Activated T-cell treated with anti-CD3 and anti-CD28 coated beads, Interleukin-2, amount 50 U/mL, for 24 hours (primary cell): ENCODE measurements at regions not wholly inside any gene's neighbourhood (a gene's known extent, or its start where the extent isn't known, plus 50 kb on each side); places are given as distances from the start of the nearest gene placed in this dataset.

ENCODE experiments used
- DNase-seq: peaks from one replicate; pipeline ENCODE4 v3.0.0-alpha.2; 2020
- H3K27ac Mint-ChIP-seq: 2 replicates; pipeline ENCODE4 v1.8.0; 2020; ENCODE audit warnings: mild to moderate bottlenecking, mixed read lengths
- H3K27me3 Mint-ChIP-seq: 2 replicates; pipeline ENCODE4 v1.8.0; 2020; ENCODE audit warnings: mixed read lengths
- H3K36me3 Mint-ChIP-seq: 2 replicates; pipeline ENCODE4 v1.8.0; 2020; ENCODE audit warnings: low read depth, mixed read lengths
- H3K4me1 Mint-ChIP-seq: 2 replicates; pipeline ENCODE4 v1.8.0; 2020; ENCODE audit warnings: low read depth, mixed read lengths
- H3K4me3 Mint-ChIP-seq: 2 replicates; pipeline ENCODE4 v1.8.0; 2020; ENCODE audit warnings: mild to moderate bottlenecking, moderate library complexity, mixed read lengths
- H3K9me3 Mint-ChIP-seq: 2 replicates; pipeline ENCODE4 v1.8.0; 2020; ENCODE audit warnings: mixed read lengths

GRCh38 chr4:34035225-34035624 lies 2209.1 kb downstream of the ARAP2 start:
- Mint-ChIP-seq H3K27me3 (no peaks in the 10 kb centered on the region), H3K4me1 (no peaks in the 10 kb centered on the region), H3K4me3 (no peak overlapping the region), H3K36me3 (no peaks in the 10 kb centered on the region), H3K27ac (no peak overlapping the region), H3K9me3 (peaks cover 5% of the 10 kb centered on the region)
- DNase-seq = no peak

GRCh38 chr4:34037280-34037679 lies 2207.0 kb downstream of the ARAP2 start:
- Mint-ChIP-seq H3K36me3 (no peaks in the 10 kb centered on the region), H3K4me3 (no peak overlapping the region), H3K4me1 (no peaks in the 10 kb centered on the region), H3K27ac (no peak overlapping the region), H3K27me3 (no peaks in the 10 kb centered on the region), H3K9me3 (peaks cover 8% of the 10 kb centered on the region)
- no peak for DNase-seq

- no peak for DNase-seq
- no peaks in the 10 kb centered on the region for H3K36me3 Mint-ChIP-seq
- no peaks in the 10 kb centered on the region for H3K27me3 Mint-ChIP-seq
- no peak overlapping the region for H3K4me3 Mint-ChIP-seq
- H3K27ac Mint-ChIP-seq = no peak overlapping the region
- H3K9me3 Mint-ChIP-seq = peaks cover 8% of the 10 kb centered on the region
- H3K4me1 Mint-ChIP-seq = no peaks in the 10 kb centered on the region
Observed at GRCh38 chr4:34039766-34040165, 2204.5 kb downstream of the ARAP2 start.

DNA sequence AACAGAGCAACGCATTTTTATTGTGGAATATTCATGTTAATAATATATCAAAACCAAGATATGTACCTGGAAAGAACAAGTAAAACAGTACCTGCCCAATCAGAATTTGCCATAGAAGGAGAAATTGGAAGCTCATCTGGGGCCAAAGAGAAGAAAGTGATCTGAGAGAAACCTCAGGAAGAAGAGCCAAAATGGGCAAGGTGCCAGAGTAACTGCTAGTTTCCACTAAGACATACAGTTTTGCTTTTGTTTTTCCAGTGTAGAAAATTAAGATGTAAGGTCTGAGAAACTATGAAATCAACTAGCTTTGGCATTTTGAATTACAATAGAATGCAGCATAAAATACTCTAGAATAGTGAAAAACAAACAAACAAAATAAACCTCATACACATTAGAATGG lies 2201.2 kb downstream of the ARAP2 start:
- H3K4me3 Mint-ChIP-seq = no peak overlapping the region
- H3K36me3 Mint-ChIP-seq = no peaks in the 10 kb centered on the region
- H3K9me3 Mint-ChIP-seq = peaks cover 14% of the 10 kb centered on the region

DNA sequence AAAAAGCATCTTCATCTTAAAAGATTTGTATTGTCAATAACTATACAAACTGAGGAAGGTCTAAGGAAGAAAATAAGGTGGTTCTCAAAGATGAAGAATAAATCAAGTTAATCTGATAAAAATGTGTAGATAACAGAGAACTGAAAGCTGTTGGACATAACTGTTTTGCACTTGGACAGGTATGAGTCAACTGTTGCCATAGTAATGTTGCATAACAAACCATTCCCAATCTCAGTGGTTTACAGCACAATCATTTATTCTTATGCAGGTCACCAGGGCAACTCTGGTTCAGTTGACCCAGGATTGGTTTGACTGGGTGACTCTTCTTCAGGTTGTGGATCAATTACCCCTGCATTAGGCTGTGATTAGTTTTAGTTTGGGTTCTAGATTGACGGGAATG lies 2197.7 kb downstream of the ARAP2 start:
- DNase-seq = no peak
- no peaks in the 10 kb centered on the region for H3K36me3 Mint-ChIP-seq
- no peaks in the 10 kb centered on the region for H3K27me3 Mint-ChIP-seq
- H3K27ac Mint-ChIP-seq = no peak overlapping the region
- no peak overlapping the region for H3K4me3 Mint-ChIP-seq
- H3K9me3 Mint-ChIP-seq = peaks cover 8% of the 10 kb centered on the region
- H3K4me1 Mint-ChIP-seq = no peaks in the 10 kb centered on the region

More for the DNA sequence above, 2201.2 kb downstream of the ARAP2 start:
- Mint-ChIP-seq H3K4me1 (no peaks in the 10 kb centered on the region), H3K27ac (no peak overlapping the region), H3K27me3 (no peaks in the 10 kb centered on the region)
- no peak for DNase-seq

- Mint-ChIP-seq H3K4me1 (no peaks in the 10 kb centered on the region), H3K9me3 (peaks cover 6% of the 10 kb centered on the region), H3K36me3 (no peaks in the 10 kb centered on the region), H3K27me3 (no peaks in the 10 kb centered on the region), H3K27ac (no peak overlapping the region), H3K4me3 (no peak overlapping the region)
- DNase-seq = no peak
Observed at GRCh38 chr4:34047363-34047762, 2197.0 kb downstream of the ARAP2 start.

- Mint-ChIP-seq H3K27me3 (no peaks in the 10 kb centered on the region), H3K27ac (no peak overlapping the region), H3K36me3 (no peaks in the 10 kb centered on the region), H3K9me3 (peaks cover 5% of the 10 kb centered on the region), H3K4me1 (no peaks in the 10 kb centered on the region), H3K4me3 (no peak overlapping the region)
- DNase-seq = no peak
Observed at GRCh38 chr4:34066126-34066525, 2178.2 kb downstream of the ARAP2 start.

GRCh38 chr4:34091451-34091850 lies 2152.9 kb downstream of the ARAP2 start:
- no peak for DNase-seq
- H3K9me3 Mint-ChIP-seq = peaks cover 5% of the 10 kb centered on the region
- no peak overlapping the region for H3K27ac Mint-ChIP-seq
- no peaks in the 10 kb centered on the region for H3K4me1 Mint-ChIP-seq
- H3K27me3 Mint-ChIP-seq = no peaks in the 10 kb centered on the region
- H3K4me3 Mint-ChIP-seq = no peak overlapping the region
- H3K36me3 Mint-ChIP-seq = no peaks in the 10 kb centered on the region

GRCh38 chr4:34094114-34094513 lies 2150.2 kb downstream of the ARAP2 start:
- no peak for DNase-seq
- H3K4me3 Mint-ChIP-seq = no peak overlapping the region
- peaks cover 7% of the 10 kb centered on the region for H3K9me3 Mint-ChIP-seq
- H3K36me3 Mint-ChIP-seq = no peaks in the 10 kb centered on the region
- H3K27ac Mint-ChIP-seq = no peak overlapping the region
- H3K4me1 Mint-ChIP-seq = no peaks in the 10 kb centered on the region
- H3K27me3 Mint-ChIP-seq = no peaks in the 10 kb centered on the region

GRCh38 chr4:34105311-34105710 lies 2139.0 kb downstream of the ARAP2 start:
- Mint-ChIP-seq H3K9me3 (peaks cover 3% of the 10 kb centered on the region), H3K27me3 (no peaks in the 10 kb centered on the region), H3K4me3 (no peak overlapping the region), H3K4me1 (no peaks in the 10 kb centered on the region), H3K36me3 (no peaks in the 10 kb centered on the region), H3K27ac (no peak overlapping the region)
- no peak for DNase-seq

DNA sequence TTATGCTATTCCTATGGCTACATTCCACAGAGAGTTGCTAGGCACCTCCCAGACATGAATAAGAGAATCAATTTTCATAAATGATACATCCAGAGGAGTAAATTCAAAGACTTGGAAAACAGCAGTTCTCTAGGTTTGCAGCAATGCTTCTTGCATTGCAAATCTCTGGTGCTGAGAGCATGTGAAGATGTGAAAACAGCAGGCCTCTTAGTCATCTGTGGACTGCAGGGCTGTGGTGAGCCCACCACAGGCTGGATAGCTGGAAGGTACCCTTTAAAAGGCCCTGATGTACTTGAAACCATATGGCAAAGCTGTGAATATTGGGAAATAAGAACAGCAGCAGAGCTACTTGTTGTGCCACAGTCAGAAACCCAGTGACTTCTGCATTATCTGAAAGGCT lies 2135.9 kb downstream of the ARAP2 start:
- Mint-ChIP-seq H3K27me3 (no peaks in the 10 kb centered on the region), H3K9me3 (peaks cover 2% of the 10 kb centered on the region), H3K4me1 (no peaks in the 10 kb centered on the region), H3K36me3 (no peaks in the 10 kb centered on the region), H3K4me3 (no peak overlapping the region), H3K27ac (no peak overlapping the region)
- DNase-seq = no peak

DNA sequence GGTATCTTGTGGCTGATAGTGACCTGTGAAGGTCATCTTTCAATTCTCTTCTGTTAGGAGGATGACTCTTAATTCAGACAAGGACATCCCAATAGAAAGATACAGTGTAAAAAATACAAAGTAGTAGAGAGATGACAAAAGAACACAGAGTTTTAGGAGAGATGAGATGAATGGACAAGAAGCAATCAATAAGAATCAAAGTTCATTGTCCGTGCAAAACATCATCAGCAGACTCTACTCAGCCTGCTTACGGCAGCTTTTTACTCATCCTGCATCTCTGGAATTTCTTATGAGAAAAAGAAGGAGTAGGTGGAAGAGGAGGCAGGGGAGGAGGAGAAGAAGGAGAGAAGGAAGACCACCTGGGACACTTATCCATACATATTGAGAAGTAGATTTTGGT lies 2131.7 kb downstream of the ARAP2 start:
- Mint-ChIP-seq H3K4me1 (no peaks in the 10 kb centered on the region), H3K36me3 (no peaks in the 10 kb centered on the region), H3K4me3 (no peak overlapping the region), H3K9me3 (peaks cover 5% of the 10 kb centered on the region), H3K27me3 (no peaks in the 10 kb centered on the region), H3K27ac (no peak overlapping the region)
- no peak for DNase-seq

- H3K27me3 Mint-ChIP-seq = no peaks in the 10 kb centered on the region
- H3K9me3 Mint-ChIP-seq = peaks cover 12% of the 10 kb centered on the region
Observed at GRCh38 chr4:34138385-34138784, 2105.9 kb downstream of the ARAP2 start.

DNA sequence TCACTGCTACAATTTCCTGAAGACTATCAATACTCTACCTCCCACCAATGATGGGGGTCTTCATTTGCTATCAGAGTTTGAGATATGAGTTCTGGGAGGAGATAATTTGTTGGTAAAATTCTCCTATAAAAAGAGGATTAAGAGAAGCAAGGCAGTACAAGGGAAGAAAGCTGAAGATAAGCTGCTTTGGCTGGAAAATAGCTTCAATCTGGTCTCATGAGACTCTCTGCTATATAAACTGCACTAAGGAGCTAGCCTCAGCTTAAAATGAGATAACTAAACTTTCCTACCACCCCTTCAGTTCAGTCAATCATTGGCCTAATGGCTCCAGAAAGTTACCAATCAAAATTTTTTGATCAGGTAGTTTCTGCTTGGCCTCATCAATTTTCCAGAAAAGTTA lies 2105.0 kb downstream of the ARAP2 start:
- no peak for DNase-seq
- H3K27me3 Mint-ChIP-seq = no peaks in the 10 kb centered on the region
- H3K27ac Mint-ChIP-seq = no peak overlapping the region
- H3K4me1 Mint-ChIP-seq = no peaks in the 10 kb centered on the region
- peaks cover 10% of the 10 kb centered on the region for H3K9me3 Mint-ChIP-seq
- H3K36me3 Mint-ChIP-seq = no peaks in the 10 kb centered on the region
- H3K4me3 Mint-ChIP-seq = no peak overlapping the region

More at GRCh38 chr4:34138385-34138784, 2105.9 kb downstream of the ARAP2 start:
- DNase-seq = no peak
- Mint-ChIP-seq H3K27ac (no peak overlapping the region), H3K4me1 (no peaks in the 10 kb centered on the region), H3K36me3 (no peaks in the 10 kb centered on the region), H3K4me3 (no peak overlapping the region)

DNA sequence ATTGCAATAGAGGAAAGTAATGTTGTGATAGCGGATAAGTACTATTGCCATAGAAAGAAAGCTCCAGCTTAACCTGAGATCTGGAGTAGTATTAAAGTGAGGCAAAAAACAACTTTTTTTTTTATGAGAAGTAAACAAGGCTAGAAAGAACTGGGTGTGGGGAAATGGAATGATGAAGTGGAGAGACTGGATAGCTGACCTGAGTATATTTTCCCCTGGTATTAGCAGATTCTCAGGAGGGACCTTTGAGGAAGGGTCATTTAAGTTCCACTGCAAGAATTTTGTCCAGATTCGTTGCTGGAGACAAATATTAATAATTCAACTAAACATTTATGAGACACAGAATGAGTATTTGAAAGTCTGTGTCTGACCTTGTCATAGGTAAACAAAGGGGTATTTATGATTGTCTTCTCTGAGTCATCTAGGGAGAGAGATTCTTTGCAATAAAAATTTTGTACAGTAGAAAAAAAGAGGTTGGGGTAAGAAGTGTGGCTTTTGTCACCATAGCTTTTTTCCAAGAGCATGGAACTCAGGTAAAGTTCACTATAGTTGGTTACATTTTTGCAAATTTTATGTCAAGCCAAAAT lies 2095.9 kb downstream of the ARAP2 start:
- H3K27ac Mint-ChIP-seq = no peak overlapping the region
- H3K9me3 Mint-ChIP-seq = peaks cover 21% of the 10 kb centered on the region
- H3K4me3 Mint-ChIP-seq = no peak overlapping the region
- no peaks in the 10 kb centered on the region for H3K27me3 Mint-ChIP-seq
- no peaks in the 10 kb centered on the region for H3K4me1 Mint-ChIP-seq
- DNase-seq = no peak
- H3K36me3 Mint-ChIP-seq = no peaks in the 10 kb centered on the region

GRCh38 chr4:34157547-34157946 lies 2086.8 kb downstream of the ARAP2 start:
- no peak for DNase-seq
- no peak overlapping the region for H3K27ac Mint-ChIP-seq
- H3K27me3 Mint-ChIP-seq = no peaks in the 10 kb centered on the region
- H3K4me1 Mint-ChIP-seq = no peaks in the 10 kb centered on the region
- H3K36me3 Mint-ChIP-seq = no peaks in the 10 kb centered on the region
- H3K9me3 Mint-ChIP-seq = peaks cover 16% of the 10 kb centered on the region
- no peak overlapping the region for H3K4me3 Mint-ChIP-seq
